ENCODE measurements at regions not wholly inside any gene's neighbourhood (a gene's known extent, or its start where the extent isn't known, plus 50 kb on each side); places are given as distances from the start of the nearest gene placed in this dataset.

DNA sequence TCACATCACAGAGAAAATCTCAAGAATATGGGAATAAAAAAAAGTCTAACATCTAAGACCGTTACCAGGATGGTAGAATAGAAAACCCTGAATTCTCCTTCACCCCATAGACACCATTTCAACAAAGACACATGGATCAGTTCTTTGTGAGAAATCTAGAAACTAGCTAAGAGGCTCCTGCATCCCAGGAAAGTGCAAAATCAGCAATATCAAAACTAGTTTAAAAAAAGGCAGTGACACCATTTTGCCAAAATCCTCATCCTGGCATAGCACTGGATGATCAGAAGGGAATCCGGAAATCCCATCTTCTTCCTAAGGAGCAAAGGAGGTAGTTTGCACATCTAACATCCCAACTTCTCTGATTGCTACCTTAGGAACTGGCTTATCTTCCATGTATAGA is 88.9 kb upstream of the MAGEE2 start:
- no peaks in the 10 kb centered on the region for H3K36me3 ChIP-seq
- no peak overlapping the region for H3K27ac ChIP-seq
- no peaks in the 10 kb centered on the region for H3K4me1 ChIP-seq
- WGBS, 2 donors (ENCODE audit: low coverage in 1 of 2), result 63 to 80% methylated on average over 1 to 2 of the region's 2 CpGs
- DNase-seq, result no peak
- in situ Hi-C loops (cut with MboI; ENCODE audit: low pct_ligation_motif_present in 1 of 4, low pct_unique_long_range_greater_than_20kb in 1 of 4, low sequenced_read_pairs in 3 of 4) (no loop called here), intact Hi-C loops (cut with DNase I; ENCODE audit: low total_unique reads) (no loop called here)
- no peaks in the 10 kb centered on the region for H3K9me3 ChIP-seq
- no peaks in the 10 kb centered on the region for H3K27me3 ChIP-seq
- no peak overlapping the region for H3K4me3 ChIP-seq
- TF ChIP-seq, protein P1, sequence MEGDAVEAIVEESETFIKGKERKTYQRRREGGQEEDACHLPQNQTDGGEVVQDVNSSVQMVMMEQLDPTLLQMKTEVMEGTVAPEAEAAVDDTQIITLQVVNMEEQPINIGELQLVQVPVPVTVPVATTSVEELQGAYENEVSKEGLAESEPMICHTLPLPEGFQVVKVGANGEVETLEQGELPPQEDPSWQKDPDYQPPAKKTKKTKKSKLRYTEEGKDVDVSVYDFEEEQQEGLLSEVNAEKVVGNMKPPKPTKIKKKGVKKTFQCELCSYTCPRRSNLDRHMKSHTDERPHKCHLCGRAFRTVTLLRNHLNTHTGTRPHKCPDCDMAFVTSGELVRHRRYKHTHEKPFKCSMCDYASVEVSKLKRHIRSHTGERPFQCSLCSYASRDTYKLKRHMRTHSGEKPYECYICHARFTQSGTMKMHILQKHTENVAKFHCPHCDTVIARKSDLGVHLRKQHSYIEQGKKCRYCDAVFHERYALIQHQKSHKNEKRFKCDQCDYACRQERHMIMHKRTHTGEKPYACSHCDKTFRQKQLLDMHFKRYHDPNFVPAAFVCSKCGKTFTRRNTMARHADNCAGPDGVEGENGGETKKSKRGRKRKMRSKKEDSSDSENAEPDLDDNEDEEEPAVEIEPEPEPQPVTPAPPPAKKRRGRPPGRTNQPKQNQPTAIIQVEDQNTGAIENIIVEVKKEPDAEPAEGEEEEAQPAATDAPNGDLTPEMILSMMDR (IDR thresholded peaks at IDR 0.05), result no peak
- TF ChIP-seq EP300 (IDR thresholded peaks at IDR 0.05; ENCODE audit: low read depth) (no peak), POLR2A (IDR thresholded peaks at IDR 0.05) (no peak)

DNA sequence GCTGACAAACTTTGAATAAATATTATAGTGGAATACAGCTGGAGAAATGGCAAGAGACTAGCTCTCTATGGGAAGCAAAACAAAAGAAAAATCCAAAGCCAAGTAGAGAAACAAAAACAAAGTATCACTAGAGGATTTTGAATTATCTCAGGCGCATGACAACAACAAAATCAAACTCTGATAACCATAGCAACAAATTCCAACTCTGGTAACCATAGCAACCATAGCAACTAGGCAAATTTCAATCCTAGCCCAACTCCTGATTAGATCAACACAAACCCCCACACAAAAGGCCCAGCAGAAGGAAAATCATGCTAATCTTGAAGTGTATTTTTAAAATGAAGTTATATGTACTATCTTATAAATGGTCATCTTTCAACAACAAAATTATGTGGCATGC is 98.4 kb upstream of the MAGEE2 start:
- intact Hi-C loops (cut with DNase I; ENCODE audit: low total_unique reads) (no loop called here), in situ Hi-C loops (cut with MboI; ENCODE audit: low pct_ligation_motif_present in 1 of 4, low pct_unique_long_range_greater_than_20kb in 1 of 4, low sequenced_read_pairs in 3 of 4) (no loop called here)
- Histone ChIP-seq H3K36me3 (no peaks in the 10 kb centered on the region), H3K27ac (no peak overlapping the region), H3K27me3 (no peaks in the 10 kb centered on the region), H3K4me1 (no peaks in the 10 kb centered on the region), H3K4me3 (no peak overlapping the region), H3K9me3 (no peaks in the 10 kb centered on the region)
- TF ChIP-seq, protein P1 (IDR thresholded peaks at IDR 0.05), result no peak
- no peak for TF ChIP-seq EP300 (IDR thresholded peaks at IDR 0.05; ENCODE audit: low read depth)
- TF ChIP-seq POLR2A (IDR thresholded peaks at IDR 0.05), result no peak
- no peak for TF ChIP-seq POLR2AphosphoS5 (IDR thresholded peaks at IDR 0.05)
- WGBS, 2 donors (ENCODE audit: low coverage in 1 of 2), result 36 to 60% methylated on average over 1 of the region's 1 CpG
- no peak for DNase-seq

DNA sequence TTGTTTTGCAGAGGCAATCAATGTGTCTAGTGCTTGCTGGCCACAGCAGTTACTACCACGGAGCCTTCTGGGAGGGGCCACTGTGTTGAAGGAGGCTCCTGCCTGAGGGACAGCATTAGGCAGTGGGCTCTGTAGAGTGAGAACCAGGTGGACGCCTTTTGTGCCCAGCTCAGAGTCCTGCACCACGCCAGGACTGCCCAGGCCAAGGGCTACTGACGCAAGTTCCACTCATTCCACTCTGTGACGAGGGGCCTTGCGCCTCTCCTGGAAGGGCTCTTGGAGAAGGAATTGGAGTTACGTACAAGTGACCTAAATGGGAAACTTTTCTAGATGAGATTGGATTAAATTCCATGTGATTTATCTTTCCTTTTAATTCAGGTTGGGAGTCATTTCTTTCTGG is 102.8 kb upstream of the MAGEE2 start:
- Histone ChIP-seq H3K4me1 (no peaks in the 10 kb centered on the region), H3K4me3 (no peak overlapping the region), H3K36me3 (no peaks in the 10 kb centered on the region), H3K27ac (no peak overlapping the region), H3K9me3 (no peaks in the 10 kb centered on the region), H3K27me3 (no peaks in the 10 kb centered on the region)
- intact Hi-C loops (cut with DNase I; ENCODE audit: low total_unique reads), result no loop called here
- no peak for DNase-seq
- 61% methylated on average over 6 of the region's 7 CpGs; no CpG with 5 or more reads in 1 of the 2 donors for WGBS, 2 donors (ENCODE audit: low coverage in 1 of 2)
- in situ Hi-C loops (cut with MboI; ENCODE audit: low pct_ligation_motif_present in 1 of 4, low pct_unique_long_range_greater_than_20kb in 1 of 4, low sequenced_read_pairs in 3 of 4), result no loop called here
- TF ChIP-seq POLR2AphosphoS5 (IDR thresholded peaks at IDR 0.05) (no peak), EP300 (IDR thresholded peaks at IDR 0.05; ENCODE audit: low read depth) (no peak), POLR2A (IDR thresholded peaks at IDR 0.05) (no peak)
- TF ChIP-seq, protein P1 (IDR thresholded peaks at IDR 0.05), result no peak

DNA sequence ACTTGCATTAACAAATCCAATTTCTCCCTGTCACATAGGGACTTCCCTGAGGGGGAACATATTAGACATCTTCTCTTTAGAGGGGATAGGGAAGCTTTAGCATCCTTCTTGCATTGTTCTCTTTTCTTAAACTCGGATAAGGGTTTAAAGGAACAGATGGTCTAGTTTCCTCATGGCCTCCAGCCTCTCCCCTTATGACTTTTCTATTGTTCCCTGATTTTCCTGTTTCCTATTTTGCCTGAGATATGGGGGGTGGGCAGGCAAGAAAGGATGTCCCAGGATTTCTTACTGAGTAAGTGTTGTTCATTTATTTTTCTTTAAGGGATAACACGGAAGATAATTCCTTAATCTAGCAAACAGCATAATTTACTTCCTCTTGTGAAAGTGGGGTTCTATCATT is 107.7 kb upstream of the MAGEE2 start:
- no peaks in the 10 kb centered on the region for H3K36me3 ChIP-seq
- no peak for TF ChIP-seq POLR2AphosphoS5 (IDR thresholded peaks at IDR 0.05)
- TF ChIP-seq POLR2A (IDR thresholded peaks at IDR 0.05), result no peak
- TF ChIP-seq, protein P1 (IDR thresholded peaks at IDR 0.05), result no peak
- no peak for TF ChIP-seq EP300 (IDR thresholded peaks at IDR 0.05; ENCODE audit: low read depth)
- in situ Hi-C loops (cut with MboI; ENCODE audit: low pct_ligation_motif_present in 1 of 4, low pct_unique_long_range_greater_than_20kb in 1 of 4, low sequenced_read_pairs in 3 of 4) (no loop called here), intact Hi-C loops (cut with DNase I; ENCODE audit: low total_unique reads) (no loop called here)
- H3K9me3 ChIP-seq, result no peaks in the 10 kb centered on the region
- DNase-seq, result no peak
- H3K4me1 ChIP-seq, result no peaks in the 10 kb centered on the region
- no peak overlapping the region for H3K27ac ChIP-seq
- 50% methylated on average over 2 of the region's 2 CpGs; no CpG with 5 or more reads in 1 of the 2 donors for WGBS, 2 donors (ENCODE audit: low coverage in 1 of 2)
- H3K27me3 ChIP-seq, result no peaks in the 10 kb centered on the region
- H3K4me3 ChIP-seq, result no peak overlapping the region

All from transverse colon (tissue), 4 donors.